Stomach (tissue), 8 donors: ENCODE measurements at regions not wholly inside any gene's neighbourhood (a gene's known extent, or its start where the extent isn't known, plus 50 kb on each side); places are given as distances from the start of the nearest gene placed in this dataset.
A peak's percentile ranks its signal among the peaks of the same experiment; 100 is the strongest.

Experiments used
- DNase-seq, 2 donors: peaks; one replicate each; pipeline versions ENCODE4 v3.0.0 to v3.0.0-alpha.2; 2013 to 2019
- H3K27ac ChIP-seq, 5 donors: fragments of 200-600 bp in 4 of 5; sonication (generic) in 4 of 5; one replicate each; pipeline ENCODE4 v1.5.1; 2013 to 2019; ENCODE audit warnings: mild to moderate bottlenecking in 1 of 5, moderate library complexity in 1 of 5
- H3K27me3 ChIP-seq, 3 donors: fragments of 200-600 bp; sonication (generic); one replicate each; pipeline ENCODE4 v1.5.1; 2017 to 2019; ENCODE audit warnings: mixed run types in 1 of 3
- H3K36me3 ChIP-seq, 4 donors: fragments of 200-600 bp; sonication (generic); 1 replicate in 3 of 4; 2 replicates in 1 of 4; pipeline ENCODE4 v1.5.1; 2016 to 2019
- H3K4me1 ChIP-seq, 4 donors: fragments of 200-600 bp; sonication (generic); one replicate each; pipeline ENCODE4 v1.5.1; 2016 to 2019
- H3K4me3 ChIP-seq, 4 donors: fragments of 200-600 bp; sonication (generic) in 3 of 4; one replicate each; pipeline ENCODE4 v1.5.1; 2016 to 2019; ENCODE audit warnings: mild to moderate bottlenecking in 1 of 4
- H3K9me3 ChIP-seq, 4 donors: fragments of 200-600 bp; sonication (generic); one replicate each; pipeline ENCODE4 v1.5.1; 2016 to 2019
- EP300 ChIP-seq: sonication (generic); formaldehyde crosslinking; IDR thresholded peaks from one replicate; pipeline ENCODE4 v1.6.1; 2017; ENCODE audit warnings: antibody characterized with exemption
- POLR2A ChIP-seq, 4 donors: fragments of 450-650 bp; IDR thresholded peaks; one replicate each; pipeline ENCODE4 v1.6.1; 2016; ENCODE audit warnings: antibody characterized with exemption in 4 of 4, control low read depth in 2 of 4, mild to moderate bottlenecking in 1 of 4, moderate library complexity in 1 of 4
- POLR2AphosphoS5 ChIP-seq, 3 donors: sonication (generic); formaldehyde crosslinking; IDR thresholded peaks; one replicate each; pipeline ENCODE4 v1.6.1; 2016; ENCODE audit warnings: antibody characterized with exemption in 3 of 3
- WGBS, 5 donors: extraction: QIAGEN DNeasy Blood & Tissue Kit in 3 of 5; methylation state at CpG; one replicate each; pipeline versions ENCODE4 v1.1.5 to v1.1.7; 2013 to 2018; 5-methylcytosine and 5-hydroxymethylcytosine counted together
- intact Hi-C: fragments of 100-400 bp; cut with DNase I; formaldehyde crosslinking; loops from one replicate; pipeline ENCODE4 v1.15.1; 2023; ENCODE audit warnings: low total_unique reads
- TF ChIP-seq, protein P1 (sequence below), 7 experiments: fragments of 450-650 bp in 4 of 7; fragments of 200-600 bp in 3 of 7; sonication (generic) in 3 of 7; IDR thresholded peaks; one replicate each; pipeline ENCODE4 v1.5.1; 2016 to 2019; ENCODE audit warnings: antibody characterized with exemption in 7 of 7, control low read depth in 2 of 7, mild to moderate bottlenecking in 1 of 7
- donor health status: healthy with polysubstance abuse.
- donor health status: Bipolar disorder and iron deficiency.
- donor health status: healthy.

DNA sequence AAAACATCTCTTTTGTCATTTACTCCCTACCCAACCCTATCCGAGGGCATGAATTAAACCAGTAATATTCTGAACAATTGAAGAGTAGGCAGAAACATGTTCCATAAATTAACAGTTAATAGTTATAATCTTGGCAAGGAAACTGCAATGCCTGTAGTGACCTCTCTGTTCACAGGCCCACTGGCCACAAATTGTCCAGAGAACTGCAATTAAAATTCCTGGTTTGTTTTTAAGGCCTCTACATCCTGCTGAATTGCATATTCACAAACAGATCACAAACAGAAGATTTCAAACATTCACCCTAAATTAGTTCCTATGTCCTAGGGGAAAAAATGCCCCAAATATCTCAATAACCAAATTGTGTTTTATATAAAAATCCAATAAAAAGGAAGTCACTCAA lies 143.2 kb upstream of the TRPC6 start:
- no peaks in the 10 kb centered on the region for H3K9me3 ChIP-seq
- H3K27me3 ChIP-seq, result no peaks in the 10 kb centered on the region
- intact Hi-C loops, result no loop called here
- no peak overlapping the region for H3K4me3 ChIP-seq
- DNase-seq, result peak in 1 of 2 donors; percentile 20
- no peaks in the 10 kb centered on the region for H3K36me3 ChIP-seq
- TF ChIP-seq POLR2A (IDR thresholded peaks at IDR 0.05) (no peak), POLR2AphosphoS5 (IDR thresholded peaks at IDR 0.05) (no peak), EP300 (no peak)
- TF ChIP-seq, protein P1, sequence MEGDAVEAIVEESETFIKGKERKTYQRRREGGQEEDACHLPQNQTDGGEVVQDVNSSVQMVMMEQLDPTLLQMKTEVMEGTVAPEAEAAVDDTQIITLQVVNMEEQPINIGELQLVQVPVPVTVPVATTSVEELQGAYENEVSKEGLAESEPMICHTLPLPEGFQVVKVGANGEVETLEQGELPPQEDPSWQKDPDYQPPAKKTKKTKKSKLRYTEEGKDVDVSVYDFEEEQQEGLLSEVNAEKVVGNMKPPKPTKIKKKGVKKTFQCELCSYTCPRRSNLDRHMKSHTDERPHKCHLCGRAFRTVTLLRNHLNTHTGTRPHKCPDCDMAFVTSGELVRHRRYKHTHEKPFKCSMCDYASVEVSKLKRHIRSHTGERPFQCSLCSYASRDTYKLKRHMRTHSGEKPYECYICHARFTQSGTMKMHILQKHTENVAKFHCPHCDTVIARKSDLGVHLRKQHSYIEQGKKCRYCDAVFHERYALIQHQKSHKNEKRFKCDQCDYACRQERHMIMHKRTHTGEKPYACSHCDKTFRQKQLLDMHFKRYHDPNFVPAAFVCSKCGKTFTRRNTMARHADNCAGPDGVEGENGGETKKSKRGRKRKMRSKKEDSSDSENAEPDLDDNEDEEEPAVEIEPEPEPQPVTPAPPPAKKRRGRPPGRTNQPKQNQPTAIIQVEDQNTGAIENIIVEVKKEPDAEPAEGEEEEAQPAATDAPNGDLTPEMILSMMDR (IDR thresholded peaks at IDR 0.05), result no peak
- H3K4me1 ChIP-seq, result no peaks in the 10 kb centered on the region
- 32 to 75% (median 54%) methylated on average over 1 of the region's 1 CpG for WGBS, 5 donors
- no peak overlapping the region for H3K27ac ChIP-seq

DNA sequence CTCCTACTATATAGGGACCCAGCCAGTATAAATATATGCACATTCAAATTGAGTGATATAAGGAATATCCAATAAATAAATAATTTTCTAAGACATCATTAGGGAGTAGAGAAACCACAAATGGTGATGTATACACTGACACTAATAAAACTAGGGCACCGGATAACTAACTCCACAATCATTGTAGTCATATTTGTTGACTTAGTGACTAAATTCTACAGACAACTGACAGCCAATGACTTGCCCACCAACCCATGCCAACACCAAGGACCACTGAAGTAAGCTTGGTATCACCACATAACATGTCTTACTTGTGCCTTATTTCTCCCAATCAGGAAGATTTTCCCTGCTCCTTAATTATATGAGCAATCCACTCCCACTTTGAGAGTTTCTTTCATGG lies 139.6 kb upstream of the TRPC6 start:
- WGBS, 5 donors, result 69 to 93% (median 79%) methylated on average over 1 of the region's 1 CpG
- intact Hi-C loops, result no loop called here
- no peaks in the 10 kb centered on the region for H3K36me3 ChIP-seq
- H3K4me3 ChIP-seq, result no peak overlapping the region
- H3K27me3 ChIP-seq, result no peaks in the 10 kb centered on the region
- no peak for DNase-seq
- H3K4me1 ChIP-seq, result no peaks in the 10 kb centered on the region
- H3K9me3 ChIP-seq, result no peaks in the 10 kb centered on the region
- H3K27ac ChIP-seq, result no peak overlapping the region
- TF ChIP-seq EP300, result no peak
- TF ChIP-seq POLR2A (IDR thresholded peaks at IDR 0.05), result no peak
- TF ChIP-seq, protein P1 (IDR thresholded peaks at IDR 0.05), result no peak
- TF ChIP-seq POLR2AphosphoS5 (IDR thresholded peaks at IDR 0.05), result no peak

DNA sequence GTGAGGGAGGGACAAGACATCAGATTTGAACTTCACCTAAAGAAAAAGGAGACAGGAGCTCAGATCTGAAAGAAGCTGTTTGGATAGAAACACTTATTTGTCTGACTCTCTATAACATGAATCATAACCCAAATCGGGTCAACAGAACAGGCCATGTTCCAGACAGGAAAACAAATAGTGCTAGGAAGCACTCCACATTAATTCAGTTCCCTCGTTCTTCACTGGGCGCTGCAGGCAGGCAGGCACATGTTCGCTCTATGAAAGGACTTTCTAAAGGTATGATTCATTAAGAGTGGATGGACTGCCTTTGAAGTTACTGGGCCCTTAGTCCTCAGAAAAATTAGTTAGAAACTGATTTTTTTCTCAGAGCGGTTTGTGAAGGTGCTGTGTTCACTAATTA lies 137.5 kb upstream of the TRPC6 start:
- Histone ChIP-seq H3K27ac (no peak overlapping the region), H3K4me1 (no peaks in the 10 kb centered on the region), H3K27me3 (no peaks in the 10 kb centered on the region), H3K4me3 (no peak overlapping the region), H3K9me3 (no peaks in the 10 kb centered on the region), H3K36me3 (no peaks in the 10 kb centered on the region)
- DNase-seq, result peak in 1 of 2 donors; percentile 5
- TF ChIP-seq, protein P1 (IDR thresholded peaks at IDR 0.05), result no peak
- TF ChIP-seq EP300 (no peak), POLR2AphosphoS5 (IDR thresholded peaks at IDR 0.05) (no peak), POLR2A (IDR thresholded peaks at IDR 0.05) (no peak)
- 67 to 87% (median 68%) methylated on average over 5 of the region's 5 CpGs for WGBS, 5 donors
- intact Hi-C loops, result no loop called here

DNA sequence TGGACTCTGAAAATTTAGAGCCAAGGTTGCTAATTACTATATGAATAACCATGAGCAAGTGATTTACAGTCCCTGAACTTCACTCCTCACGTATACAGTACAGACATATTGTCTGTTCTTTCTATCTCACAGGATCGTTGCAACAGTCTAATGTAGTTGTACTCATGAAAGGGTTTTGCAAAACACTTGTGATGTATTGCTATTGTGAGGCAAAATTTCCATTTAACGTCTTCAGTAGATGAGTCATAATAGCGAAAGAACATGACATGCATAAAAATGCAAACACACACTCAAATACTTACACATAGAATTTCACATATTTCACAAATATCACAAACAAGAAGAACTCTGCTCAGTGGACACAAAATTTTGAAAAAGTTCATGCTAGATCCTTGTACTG lies 134.6 kb upstream of the TRPC6 start:
- no peaks in the 10 kb centered on the region for H3K4me1 ChIP-seq
- intact Hi-C loops, result no loop called here
- H3K9me3 ChIP-seq, result no peaks in the 10 kb centered on the region
- no peak overlapping the region for H3K27ac ChIP-seq
- H3K4me3 ChIP-seq, result no peak overlapping the region
- DNase-seq, result no peak
- no peak for TF ChIP-seq POLR2AphosphoS5 (IDR thresholded peaks at IDR 0.05)
- TF ChIP-seq, protein P1 (IDR thresholded peaks at IDR 0.05), result no peak
- TF ChIP-seq EP300, result no peak
- TF ChIP-seq POLR2A (IDR thresholded peaks at IDR 0.05), result no peak
- H3K27me3 ChIP-seq, result no peaks in the 10 kb centered on the region
- 67 to 87% (median 77%) methylated on average over 4 of the region's 4 CpGs for WGBS, 5 donors
- H3K36me3 ChIP-seq, result no peaks in the 10 kb centered on the region
